AG04450 (cell line): ENCODE measurements at regions not wholly inside any gene's neighbourhood (a gene's known extent, or its start where the extent isn't known, plus 50 kb on each side); places are given as distances from the start of the nearest gene placed in this dataset.

Source experiments
- CTCF ChIA-PET: fragments of 300-600, 350-600 bp; formaldehyde crosslinking; extraction: SDS; loops from one replicate; lab custom pipeline; 2022; ENCODE audit warnings: antibody characterized with exemption, inconsistent platforms; lab: Charles Lee
- POLR2A ChIA-PET: fragments of 350-600 bp; formaldehyde crosslinking; extraction: SDS; loops from one replicate; lab custom pipeline; 2021; ENCODE audit warnings: antibody characterized with exemption, inconsistent platforms; lab: Yijun Ruan, JAX
- DNase-seq: peaks from one replicate; pipeline ENCODE4 v3.0.0-alpha.2; 2011; ENCODE audit warnings: low read depth, low spot score
- H3K27ac ChIP-seq: one replicate; pipeline ENCODE4 v1.5.1; 2012; ENCODE audit warnings: low read depth, low read length, control low read depth
- H3K27me3 ChIP-seq: one replicate; pipeline ENCODE4 v1.6.0; 2012; ENCODE audit warnings: low read length; ENCODE audit not compliant: control insufficient read depth, insufficient read depth
- H3K4me3 ChIP-seq: 2 replicates; pipeline ENCODE4 v1.5.1; 2011; ENCODE audit warnings: mild to moderate bottlenecking, low read depth, low read length, control low read depth
- H3K9me3 ChIP-seq: 2 replicates; pipeline ENCODE4 v1.5.1; 2012; ENCODE audit warnings: low read length; ENCODE audit not compliant: control insufficient read depth, insufficient read depth
- TF ChIP-seq, protein P1 (sequence below): IDR thresholded peaks from 2 replicates; pipeline ENCODE4 v1.5.1; 2011; ENCODE audit warnings: low read depth, low read length, control low read depth, inconsistent platforms

DNA sequence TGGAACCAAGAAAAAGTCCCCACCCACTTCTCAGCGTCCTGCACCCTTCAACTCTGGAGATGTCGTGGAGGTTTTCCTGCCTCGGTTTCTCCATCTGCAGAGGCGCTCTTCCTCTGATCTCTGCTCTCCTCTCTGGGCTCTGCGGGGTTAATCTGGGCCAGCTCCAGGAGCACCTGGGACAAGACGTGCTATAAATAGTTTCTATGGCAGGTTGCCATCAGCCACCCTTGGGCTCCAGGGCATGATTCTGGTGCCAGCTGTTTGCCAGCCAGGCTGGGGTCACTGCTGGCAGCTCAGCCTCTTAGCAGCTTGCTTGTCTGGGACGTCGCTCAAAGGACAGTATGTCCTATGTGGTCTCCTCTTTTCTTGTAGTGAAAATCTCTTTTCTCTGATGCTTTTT is 137.1 kb downstream of the ACTL8 start:
- ChIA-PET CTCF (no interaction called here), POLR2A (no interaction called here)
- Histone ChIP-seq H3K4me3 (no peak overlapping the region), H3K27ac (no peak overlapping the region), H3K9me3 (no peaks in the 10 kb centered on the region), H3K27me3 (peaks cover 22% of the 10 kb centered on the region)
- TF ChIP-seq, protein P1, sequence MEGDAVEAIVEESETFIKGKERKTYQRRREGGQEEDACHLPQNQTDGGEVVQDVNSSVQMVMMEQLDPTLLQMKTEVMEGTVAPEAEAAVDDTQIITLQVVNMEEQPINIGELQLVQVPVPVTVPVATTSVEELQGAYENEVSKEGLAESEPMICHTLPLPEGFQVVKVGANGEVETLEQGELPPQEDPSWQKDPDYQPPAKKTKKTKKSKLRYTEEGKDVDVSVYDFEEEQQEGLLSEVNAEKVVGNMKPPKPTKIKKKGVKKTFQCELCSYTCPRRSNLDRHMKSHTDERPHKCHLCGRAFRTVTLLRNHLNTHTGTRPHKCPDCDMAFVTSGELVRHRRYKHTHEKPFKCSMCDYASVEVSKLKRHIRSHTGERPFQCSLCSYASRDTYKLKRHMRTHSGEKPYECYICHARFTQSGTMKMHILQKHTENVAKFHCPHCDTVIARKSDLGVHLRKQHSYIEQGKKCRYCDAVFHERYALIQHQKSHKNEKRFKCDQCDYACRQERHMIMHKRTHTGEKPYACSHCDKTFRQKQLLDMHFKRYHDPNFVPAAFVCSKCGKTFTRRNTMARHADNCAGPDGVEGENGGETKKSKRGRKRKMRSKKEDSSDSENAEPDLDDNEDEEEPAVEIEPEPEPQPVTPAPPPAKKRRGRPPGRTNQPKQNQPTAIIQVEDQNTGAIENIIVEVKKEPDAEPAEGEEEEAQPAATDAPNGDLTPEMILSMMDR, result no peak
- no peak for DNase-seq

- Histone ChIP-seq H3K4me3 (no peak overlapping the region), H3K27me3 (peaks cover 22% of the 10 kb centered on the region), H3K9me3 (no peaks in the 10 kb centered on the region), H3K27ac (no peak overlapping the region)
- no peak for DNase-seq
- TF ChIP-seq, protein P1, result no peak
- POLR2A ChIA-PET, result no interaction called here
- CTCF ChIA-PET, result no interaction called here
Observed at GRCh38 chr1:17892851-17893250, 137.7 kb downstream of the ACTL8 start.

- no peaks in the 10 kb centered on the region for H3K9me3 ChIP-seq
Observed at GRCh38 chr1:17893891-17894631, 138.9 kb downstream of the ACTL8 start.

GRCh38 chr1:17895401-17895800 is 140.3 kb downstream of the ACTL8 start:
- H3K27ac ChIP-seq, result no peak overlapping the region
- no peak for DNase-seq
- peaks cover 6% of the 10 kb centered on the region for H3K27me3 ChIP-seq
- ChIA-PET POLR2A (no interaction called here), CTCF (no interaction called here)
- TF ChIP-seq, protein P1, result no peak
- H3K4me3 ChIP-seq, result no peak overlapping the region
- no peaks in the 10 kb centered on the region for H3K9me3 ChIP-seq

More at GRCh38 chr1:17893891-17894631, 138.9 kb downstream of the ACTL8 start:
- Histone ChIP-seq H3K4me3 (no peak overlapping the region), H3K27me3 (peaks cover 19% of the 10 kb centered on the region), H3K27ac (no peak overlapping the region)
- no peak for DNase-seq
- TF ChIP-seq, protein P1, result no peak
- CTCF ChIA-PET, result no interaction called here
- POLR2A ChIA-PET, result interaction anchor here (0.6 kb wide), 1 partner anchor 17 kb away, joined by 7 read pairs; no protein-coding TSS in a partner anchor

DNA sequence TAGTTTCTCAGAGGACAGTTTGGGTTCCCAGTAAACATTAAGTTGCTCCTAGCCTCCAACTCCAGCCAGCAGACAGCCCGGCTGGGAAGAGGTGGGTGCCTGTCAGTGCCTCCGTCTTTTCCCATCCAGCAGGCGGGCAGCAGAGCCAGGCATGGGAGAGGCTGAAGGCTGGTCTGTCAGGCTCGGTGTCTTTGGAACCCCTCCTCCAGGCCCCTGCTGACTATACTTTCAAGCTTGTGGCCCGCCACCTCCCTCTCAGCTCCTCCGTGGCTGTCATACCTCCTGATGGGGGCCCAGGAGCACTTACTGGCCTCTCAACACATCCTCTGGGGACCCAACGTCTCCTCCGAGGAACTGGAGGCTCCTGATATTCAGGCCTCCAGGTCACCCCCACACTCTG is 140.9 kb downstream of the ACTL8 start:
- TF ChIP-seq, protein P1, result no peak
- CTCF ChIA-PET, result no interaction called here
- H3K4me3 ChIP-seq, result no peak overlapping the region
- POLR2A ChIA-PET, result no interaction called here
- DNase-seq, result no peak
- no peaks in the 10 kb centered on the region for H3K9me3 ChIP-seq
- no peak overlapping the region for H3K27ac ChIP-seq
- H3K27me3 ChIP-seq, result peaks cover 2% of the 10 kb centered on the region
